ENCODE measurements at regions not wholly inside any gene's neighbourhood (a gene's known extent, or its start where the extent isn't known, plus 50 kb on each side); places are given as distances from the start of the nearest gene placed in this dataset.

GRCh38 chr18:26689226-26689879, 141.0 kb upstream of the KCTD1 start:
- TF ChIP-seq TCF4 (CRISPR knock-in tag; IDR thresholded peaks at IDR 0.05; ENCODE audit: borderline replicate concordance) (no peak), PATZ1 (CRISPR knock-in tag; IDR thresholded peaks at IDR 0.05; ENCODE audit: borderline replicate concordance) (no peak), BACH2 (CRISPR knock-in tag; IDR thresholded peaks at IDR 0.05; ENCODE audit: borderline replicate concordance) (no peak), ESRRG (CRISPR knock-in tag; IDR thresholded peaks at IDR 0.05) (no peak), ARNTL (CRISPR knock-in tag; IDR thresholded peaks at IDR 0.05; ENCODE audit: borderline replicate concordance, low read depth) (no peak), CREB5 (CRISPR knock-in tag; IDR thresholded peaks at IDR 0.05; ENCODE audit: low read depth) (no peak), TOX (CRISPR knock-in tag; IDR thresholded peaks at IDR 0.05; ENCODE audit: borderline replicate concordance) (no peak), ZNF70 (CRISPR knock-in tag; IDR thresholded peaks at IDR 0.05) (no peak), ZFP3 (CRISPR knock-in tag; IDR thresholded peaks at IDR 0.05) (no peak)
